ENCODE measurements at regions not wholly inside any gene's neighbourhood (a gene's known extent, or its start where the extent isn't known, plus 50 kb on each side); places are given as distances from the start of the nearest gene placed in this dataset.

GRCh38 chr1:70895531-70895930 lies 152.1 kb downstream of the PTGER3 start:
- no peak overlapping the region for H3K27ac ChIP-seq (ENCODE audit: insufficient read length, low read depth, low read length)
- H4K8ac ChIP-seq (replicated peaks; ENCODE audit: insufficient read length, low read depth, low read length): no peak overlapping the region
- Mint-ChIP-seq H3K36me3 (ENCODE audit: insufficient read depth in 1 of 3, low read depth in 3 of 3) (no peaks in the 10 kb centered on the region), H3K27me3 (ENCODE audit: low read depth) (no peaks in the 10 kb centered on the region), H3K9me3 (no peaks in the 10 kb centered on the region), H3K27ac (no peak overlapping the region), H3K4me1 (peaks cover 11 to 22% of the 10 kb centered on the region in 2 experiments; a peak in 3 of 4 replicates), H3K4me3 (no peak overlapping the region)
- no peak overlapping the region for H3K9ac ChIP-seq (ENCODE audit: extremely low read depth, insufficient read length, low read length)
- no peaks in the 10 kb centered on the region for H3K27me3 ChIP-seq (ENCODE audit: insufficient read depth, low read length)
- H3K23me2 ChIP-seq (ENCODE audit: insufficient read length, low read depth, low read length, poor library complexity, severe bottlenecking): no peaks in the 10 kb centered on the region
- no peak overlapping the region for H2BK20ac ChIP-seq (ENCODE audit: low read depth, low read length, poor library complexity, severe bottlenecking)
- no peak overlapping the region for H2AK5ac ChIP-seq (ENCODE audit: insufficient read length, low read length)
- no peak overlapping the region for H4K5ac ChIP-seq (ENCODE audit: insufficient read length, low read depth, low read length)
- H3K14ac ChIP-seq (ENCODE audit: insufficient read depth, low read length): no peak overlapping the region
- H4K91ac ChIP-seq (ENCODE audit: insufficient read length, low read depth, low read length): no peak overlapping the region
- no peak overlapping the region for H3K4ac ChIP-seq (ENCODE audit: low read depth, low read length)
- no peak overlapping the region for H3K56ac ChIP-seq (ENCODE audit: insufficient read length, low read depth, low read length)
- no peak for TF ChIP-seq CTCF (conservative IDR thresholded peaks at IDR 0.05)
- DNase-seq: no peak
- no peaks in the 10 kb centered on the region for H3K4me1 ChIP-seq (ENCODE audit: insufficient read depth, low read length)
- no peaks in the 10 kb centered on the region for H3K9me3 ChIP-seq (ENCODE audit: control insufficient read depth, low read depth, low read length)
- H3K23ac ChIP-seq (ENCODE audit: insufficient read length, low read depth, low read length): no peak overlapping the region
- no peak overlapping the region for H2BK15ac ChIP-seq (ENCODE audit: low read depth, low read length)
- no peak overlapping the region for H2BK12ac ChIP-seq (ENCODE audit: insufficient read length, low read depth, low read length)
- H3K4me2 ChIP-seq (ENCODE audit: insufficient read depth, insufficient read length, low read length): no peak overlapping the region
- H4K20me1 ChIP-seq (ENCODE audit: control insufficient read depth, insufficient read depth, insufficient read length): no peaks in the 10 kb centered on the region
- H3K79me1 ChIP-seq (ENCODE audit: insufficient read depth, low read depth, low read length, poor library complexity, severe bottlenecking): no peaks in the 10 kb centered on the region
- no peak overlapping the region for H2BK120ac ChIP-seq (ENCODE audit: low read depth, low read length, poor library complexity, severe bottlenecking)
- H3T11ph ChIP-seq (ENCODE audit: low read length): no peak overlapping the region
- H3K18ac ChIP-seq (ENCODE audit: insufficient read length, low read depth, low read length): no peak overlapping the region
- H2AFZ ChIP-seq (ENCODE audit: low read length): no peak overlapping the region
- no peak overlapping the region for H2BK5ac ChIP-seq (ENCODE audit: insufficient read length, low read length)
- H3K79me2 ChIP-seq (ENCODE audit: insufficient read depth, low read length): no peaks in the 10 kb centered on the region

All from H9 (cell line).